Stomach (tissue), 4 donors: ENCODE measurements at regions not wholly inside any gene's neighbourhood (a gene's known extent, or its start where the extent isn't known, plus 50 kb on each side); places are given as distances from the start of the nearest gene placed in this dataset.

ENCODE experiments used
- EP300 ChIP-seq: sonication (generic); formaldehyde crosslinking; IDR thresholded peaks from one replicate; pipeline ENCODE4 v1.6.1; 2017; ENCODE audit warnings: antibody characterized with exemption
- POLR2A ChIP-seq, 4 donors: fragments of 450-650 bp; IDR thresholded peaks; one replicate each; pipeline ENCODE4 v1.6.1; 2016; ENCODE audit warnings: antibody characterized with exemption in 4 of 4, control low read depth in 2 of 4, mild to moderate bottlenecking in 1 of 4, moderate library complexity in 1 of 4
- TF ChIP-seq, protein P1 (sequence below), 7 experiments: fragments of 450-650 bp in 4 of 7; fragments of 200-600 bp in 3 of 7; sonication (generic) in 3 of 7; IDR thresholded peaks; one replicate each; pipeline ENCODE4 v1.5.1; 2016 to 2019; ENCODE audit warnings: antibody characterized with exemption in 7 of 7, control low read depth in 2 of 7, mild to moderate bottlenecking in 1 of 7

DNA sequence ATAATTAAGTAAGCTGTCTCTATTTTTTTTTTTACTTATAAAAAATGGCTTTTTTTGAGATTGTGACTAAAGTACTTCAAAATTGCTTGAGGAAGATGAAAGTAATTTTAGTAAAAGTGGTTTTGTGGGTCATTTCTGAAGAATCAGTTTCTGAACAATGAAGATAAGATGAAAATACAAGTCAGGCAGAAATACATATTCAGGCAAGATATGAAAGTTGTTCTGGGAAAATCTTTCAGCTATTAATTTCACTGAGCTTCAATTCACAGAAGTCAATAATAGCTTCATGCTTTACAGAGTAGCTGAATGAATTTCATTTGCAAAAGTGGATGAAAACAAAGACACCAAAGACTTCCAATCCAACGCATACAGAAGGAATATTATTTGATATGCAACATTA is 305.2 kb upstream of the ARSJ start:
- TF ChIP-seq, protein P1, sequence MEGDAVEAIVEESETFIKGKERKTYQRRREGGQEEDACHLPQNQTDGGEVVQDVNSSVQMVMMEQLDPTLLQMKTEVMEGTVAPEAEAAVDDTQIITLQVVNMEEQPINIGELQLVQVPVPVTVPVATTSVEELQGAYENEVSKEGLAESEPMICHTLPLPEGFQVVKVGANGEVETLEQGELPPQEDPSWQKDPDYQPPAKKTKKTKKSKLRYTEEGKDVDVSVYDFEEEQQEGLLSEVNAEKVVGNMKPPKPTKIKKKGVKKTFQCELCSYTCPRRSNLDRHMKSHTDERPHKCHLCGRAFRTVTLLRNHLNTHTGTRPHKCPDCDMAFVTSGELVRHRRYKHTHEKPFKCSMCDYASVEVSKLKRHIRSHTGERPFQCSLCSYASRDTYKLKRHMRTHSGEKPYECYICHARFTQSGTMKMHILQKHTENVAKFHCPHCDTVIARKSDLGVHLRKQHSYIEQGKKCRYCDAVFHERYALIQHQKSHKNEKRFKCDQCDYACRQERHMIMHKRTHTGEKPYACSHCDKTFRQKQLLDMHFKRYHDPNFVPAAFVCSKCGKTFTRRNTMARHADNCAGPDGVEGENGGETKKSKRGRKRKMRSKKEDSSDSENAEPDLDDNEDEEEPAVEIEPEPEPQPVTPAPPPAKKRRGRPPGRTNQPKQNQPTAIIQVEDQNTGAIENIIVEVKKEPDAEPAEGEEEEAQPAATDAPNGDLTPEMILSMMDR (IDR thresholded peaks at IDR 0.05) = no peak
- TF ChIP-seq POLR2A (IDR thresholded peaks at IDR 0.05) (no peak), EP300 (no peak)
